ENCODE measurements at regions not wholly inside any gene's neighbourhood (a gene's known extent, or its start where the extent isn't known, plus 50 kb on each side); places are given as distances from the start of the nearest gene placed in this dataset.

DNA sequence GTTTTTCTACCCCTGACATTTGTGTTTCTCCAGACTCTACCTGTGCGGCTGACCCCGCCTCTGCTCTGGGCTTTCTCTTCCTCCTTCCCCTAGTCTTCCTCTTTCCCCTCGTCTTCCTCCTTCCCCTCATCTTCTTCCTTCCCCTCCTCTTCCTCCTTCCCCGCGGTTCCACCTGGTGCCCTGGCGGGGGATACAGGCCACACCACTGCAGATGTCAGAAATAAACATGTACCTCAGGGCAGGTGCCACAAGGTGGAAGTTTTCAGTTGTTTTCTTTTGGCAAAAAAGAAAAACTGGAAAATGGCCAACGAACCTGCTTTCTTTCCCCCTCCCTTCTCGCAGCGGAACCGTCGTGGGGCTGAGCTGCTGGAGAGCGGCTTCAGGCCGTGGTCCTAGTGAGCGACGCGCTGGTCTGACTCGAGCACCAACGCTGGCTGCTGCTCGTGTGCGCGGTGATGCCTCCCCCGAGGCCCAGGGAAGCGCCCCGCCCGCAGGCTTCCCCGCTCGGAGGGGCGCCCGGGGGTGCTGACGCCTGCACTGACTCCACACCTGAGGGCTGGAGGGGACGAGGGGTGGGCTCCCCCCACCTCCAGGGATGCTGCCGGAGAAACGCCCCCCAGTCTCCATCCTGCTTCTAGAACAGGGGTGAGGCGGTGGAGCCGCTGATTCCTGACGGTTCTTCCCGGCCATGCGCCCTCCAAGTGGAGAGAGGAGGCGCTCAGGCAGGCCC lies 83.7 kb upstream of the ZNF516 start:
- TF ChIP-seq, protein P1, sequence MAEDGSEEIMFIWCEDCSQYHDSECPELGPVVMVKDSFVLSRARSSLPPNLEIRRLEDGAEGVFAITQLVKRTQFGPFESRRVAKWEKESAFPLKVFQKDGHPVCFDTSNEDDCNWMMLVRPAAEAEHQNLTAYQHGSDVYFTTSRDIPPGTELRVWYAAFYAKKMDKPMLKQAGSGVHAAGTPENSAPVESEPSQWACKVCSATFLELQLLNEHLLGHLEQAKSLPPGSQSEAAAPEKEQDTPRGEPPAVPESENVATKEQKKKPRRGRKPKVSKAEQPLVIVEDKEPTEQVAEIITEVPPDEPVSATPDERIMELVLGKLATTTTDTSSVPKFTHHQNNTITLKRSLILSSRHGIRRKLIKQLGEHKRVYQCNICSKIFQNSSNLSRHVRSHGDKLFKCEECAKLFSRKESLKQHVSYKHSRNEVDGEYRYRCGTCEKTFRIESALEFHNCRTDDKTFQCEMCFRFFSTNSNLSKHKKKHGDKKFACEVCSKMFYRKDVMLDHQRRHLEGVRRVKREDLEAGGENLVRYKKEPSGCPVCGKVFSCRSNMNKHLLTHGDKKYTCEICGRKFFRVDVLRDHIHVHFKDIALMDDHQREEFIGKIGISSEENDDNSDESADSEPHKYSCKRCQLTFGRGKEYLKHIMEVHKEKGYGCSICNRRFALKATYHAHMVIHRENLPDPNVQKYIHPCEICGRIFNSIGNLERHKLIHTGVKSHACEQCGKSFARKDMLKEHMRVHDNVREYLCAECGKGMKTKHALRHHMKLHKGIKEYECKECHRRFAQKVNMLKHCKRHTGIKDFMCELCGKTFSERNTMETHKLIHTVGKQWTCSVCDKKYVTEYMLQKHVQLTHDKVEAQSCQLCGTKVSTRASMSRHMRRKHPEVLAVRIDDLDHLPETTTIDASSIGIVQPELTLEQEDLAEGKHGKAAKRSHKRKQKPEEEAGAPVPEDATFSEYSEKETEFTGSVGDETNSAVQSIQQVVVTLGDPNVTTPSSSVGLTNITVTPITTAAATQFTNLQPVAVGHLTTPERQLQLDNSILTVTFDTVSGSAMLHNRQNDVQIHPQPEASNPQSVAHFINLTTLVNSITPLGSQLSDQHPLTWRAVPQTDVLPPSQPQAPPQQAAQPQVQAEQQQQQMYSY (CRISPR knock-in tag; IDR thresholded peaks at IDR 0.05): peak; percentile 82
- TF ChIP-seq CREB1 (CRISPR knock-in tag; IDR thresholded peaks at IDR 0.05) (0 out of 2 replicates have a peak, but pooled peaks have one; percentile 29), NR1H2 (CRISPR knock-in tag; IDR thresholded peaks at IDR 0.05) (no peak)
- peak overlapping the region; percentile 14; the same call in 1 of the 2 replicates for H3K4me3 Mint-ChIP-seq
- peaks cover 17% of the 10 kb centered on the region for H3K9me3 Mint-ChIP-seq
- H3K36me3 Mint-ChIP-seq: 0 out of 2 replicates have a peak, but pooled peaks cover 4% of the 10 kb centered on the region
- peaks cover 6% of the 10 kb centered on the region for H3K4me1 Mint-ChIP-seq
- peaks cover 6% of the 10 kb centered on the region for H3K27me3 Mint-ChIP-seq (ENCODE audit: low read depth)
- ChIA-PET POLR2A (interaction anchor here (0.7 kb wide), 1 partner anchor 10 kb away, joined by 3 read pairs; no protein-coding TSS in a partner anchor), CTCF (no interaction called here)
- H3K27ac Mint-ChIP-seq: no peak overlapping the region
- no peak for DNase-seq (ENCODE audit: low spot score)
- ATAC-seq: peak; percentile 89

DNA sequence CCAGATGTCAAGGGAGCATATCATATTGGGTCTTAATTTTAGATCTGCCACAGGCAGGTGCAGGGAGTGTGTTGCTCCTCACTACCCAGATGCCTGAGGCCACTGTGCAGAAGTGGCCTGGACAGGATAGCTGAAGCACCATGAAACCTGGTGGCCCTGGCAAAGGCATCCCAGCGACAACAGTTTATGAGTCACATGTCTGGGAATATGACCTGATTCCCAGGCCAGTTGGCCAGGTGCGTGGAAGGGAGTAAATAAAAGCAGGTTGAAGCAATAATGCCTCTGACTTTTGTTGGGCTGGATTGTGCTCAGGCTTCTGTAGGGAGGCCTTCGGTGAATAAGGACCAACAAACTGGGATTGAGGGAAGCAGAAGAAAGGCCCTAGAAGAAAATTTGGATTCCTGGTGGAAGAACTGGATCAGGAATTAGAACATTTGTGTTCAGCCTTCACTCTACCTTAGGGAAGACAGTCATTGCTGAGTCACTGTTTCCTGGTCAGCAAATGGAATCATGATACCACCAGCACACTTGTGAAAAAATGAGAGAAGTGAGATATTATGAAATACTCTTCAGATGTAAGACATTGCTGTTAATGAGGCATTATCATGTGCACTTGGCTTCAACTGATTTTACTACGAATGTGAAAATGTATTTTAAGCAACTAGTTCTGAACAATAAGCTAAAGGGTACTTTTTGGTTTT lies 78.4 kb upstream of the ZNF516 start:
- TF ChIP-seq FOXJ3 (CRISPR knock-in tag; IDR thresholded peaks at IDR 0.05; ENCODE audit: borderline replicate concordance): no peak
- no peak for TF ChIP-seq SMAD4 (CRISPR knock-in tag; IDR thresholded peaks at IDR 0.05)
- no peak for TF ChIP-seq JAZF1 (CRISPR knock-in tag; IDR thresholded peaks at IDR 0.05)
- no peak for TF ChIP-seq HMGXB4 (CRISPR knock-in tag; IDR thresholded peaks at IDR 0.05)
- no peak for TF ChIP-seq ZNF425 (CRISPR knock-in tag; conservative IDR thresholded peaks at IDR 0.05)
- TF ChIP-seq NFYB (CRISPR knock-in tag; conservative IDR thresholded peaks at IDR 0.05; ENCODE audit: low read depth): no peak
- TF ChIP-seq, protein P2, sequence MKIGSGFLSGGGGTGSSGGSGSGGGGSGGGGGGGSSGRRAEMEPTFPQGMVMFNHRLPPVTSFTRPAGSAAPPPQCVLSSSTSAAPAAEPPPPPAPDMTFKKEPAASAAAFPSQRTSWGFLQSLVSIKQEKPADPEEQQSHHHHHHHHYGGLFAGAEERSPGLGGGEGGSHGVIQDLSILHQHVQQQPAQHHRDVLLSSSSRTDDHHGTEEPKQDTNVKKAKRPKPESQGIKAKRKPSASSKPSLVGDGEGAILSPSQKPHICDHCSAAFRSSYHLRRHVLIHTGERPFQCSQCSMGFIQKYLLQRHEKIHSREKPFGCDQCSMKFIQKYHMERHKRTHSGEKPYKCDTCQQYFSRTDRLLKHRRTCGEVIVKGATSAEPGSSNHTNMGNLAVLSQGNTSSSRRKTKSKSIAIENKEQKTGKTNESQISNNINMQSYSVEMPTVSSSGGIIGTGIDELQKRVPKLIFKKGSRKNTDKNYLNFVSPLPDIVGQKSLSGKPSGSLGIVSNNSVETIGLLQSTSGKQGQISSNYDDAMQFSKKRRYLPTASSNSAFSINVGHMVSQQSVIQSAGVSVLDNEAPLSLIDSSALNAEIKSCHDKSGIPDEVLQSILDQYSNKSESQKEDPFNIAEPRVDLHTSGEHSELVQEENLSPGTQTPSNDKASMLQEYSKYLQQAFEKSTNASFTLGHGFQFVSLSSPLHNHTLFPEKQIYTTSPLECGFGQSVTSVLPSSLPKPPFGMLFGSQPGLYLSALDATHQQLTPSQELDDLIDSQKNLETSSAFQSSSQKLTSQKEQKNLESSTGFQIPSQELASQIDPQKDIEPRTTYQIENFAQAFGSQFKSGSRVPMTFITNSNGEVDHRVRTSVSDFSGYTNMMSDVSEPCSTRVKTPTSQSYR (CRISPR knock-in tag; IDR thresholded peaks at IDR 0.05): no peak
- POLR2A ChIA-PET: no interaction called here
- no peak for ATAC-seq

More for the DNA sequence above, 78.4 kb upstream of the ZNF516 start:
- no peak overlapping the region for H3K27ac Mint-ChIP-seq
- H3K4me1 Mint-ChIP-seq: peaks cover 24% of the 10 kb centered on the region
- peaks cover under 1% of the 10 kb centered on the region; the same call in 1 of the 2 replicates for H3K27me3 Mint-ChIP-seq (ENCODE audit: low read depth)
- H3K36me3 Mint-ChIP-seq: 0 out of 2 replicates have a peak, but pooled peaks cover 4% of the 10 kb centered on the region
- H3K9me3 Mint-ChIP-seq: peaks cover 17% of the 10 kb centered on the region
- no peak overlapping the region for H3K4me3 Mint-ChIP-seq
- no peak for DNase-seq (ENCODE audit: low spot score)
- CTCF ChIA-PET: interaction anchor here (2.2 kb wide), 1 partner anchor 85 kb away, joined by 6 read pairs; no protein-coding TSS in a partner anchor
